Stimulated activated CD8-positive, alpha-beta memory T cell treated with anti-CD3 and anti-CD28 coated beads, Interleukin-4, amount 100 ng/mL, for 24 hours (primary cell): ENCODE measurements at regions not wholly inside any gene's neighbourhood (a gene's known extent, or its start where the extent isn't known, plus 50 kb on each side); places are given as distances from the start of the nearest gene placed in this dataset.

Source experiments
- DNase-seq: peaks from one replicate; pipeline ENCODE4 v3.0.0-alpha.2; 2020; ENCODE audit warnings: low read depth

GRCh38 chr1:199283794-199284193 lies 645.0 kb downstream of the PTPRC start:
- no peak for DNase-seq

GRCh38 chr1:199287206-199287605 lies 648.4 kb downstream of the PTPRC start:
- no peak for DNase-seq

GRCh38 chr1:199287647-199288046 lies 648.8 kb downstream of the PTPRC start:
- no peak for DNase-seq

GRCh38 chr1:199290186-199290585 lies 651.3 kb downstream of the PTPRC start:
- DNase-seq: no peak

GRCh38 chr1:199291022-199291740 lies 652.3 kb downstream of the PTPRC start:
- DNase-seq: no peak

- no peak for DNase-seq
Observed at GRCh38 chr1:199292896-199293295, 654.1 kb downstream of the PTPRC start.

- DNase-seq: no peak
Observed at GRCh38 chr1:199295107-199295506, 656.3 kb downstream of the PTPRC start.

- no peak for DNase-seq
Observed at GRCh38 chr1:199297174-199297573, 658.3 kb downstream of the PTPRC start.

- no peak for DNase-seq
Observed at GRCh38 chr1:199297887-199298286, 659.0 kb downstream of the PTPRC start.

- no peak for DNase-seq
Observed at GRCh38 chr1:199298825-199299224, 660.0 kb downstream of the PTPRC start.

GRCh38 chr1:199301472-199302217 lies 662.8 kb downstream of the PTPRC start:
- DNase-seq: no peak

- no peak for DNase-seq
Observed at GRCh38 chr1:199302554-199302953, 663.7 kb downstream of the PTPRC start.

- no peak for DNase-seq
Observed at GRCh38 chr1:199303035-199303434, 664.2 kb downstream of the PTPRC start.

- no peak for DNase-seq
Observed at GRCh38 chr1:199305053-199305452, 666.2 kb downstream of the PTPRC start.

- DNase-seq: no peak
Observed at GRCh38 chr1:199307496-199308264, 668.8 kb downstream of the PTPRC start.

GRCh38 chr1:199308349-199308846 lies 669.6 kb downstream of the PTPRC start:
- DNase-seq: no peak

GRCh38 chr1:199310708-199311107 lies 671.9 kb downstream of the PTPRC start:
- DNase-seq: no peak

- DNase-seq: no peak
Observed at GRCh38 chr1:199311478-199312262, 672.8 kb downstream of the PTPRC start.

- DNase-seq: no peak
Observed at GRCh38 chr1:199312626-199313025, 673.8 kb downstream of the PTPRC start.

- DNase-seq: no peak
Observed at GRCh38 chr1:199313444-199313843, 674.6 kb downstream of the PTPRC start.

- no peak for DNase-seq
Observed at GRCh38 chr1:199319341-199319740, 680.5 kb downstream of the PTPRC start.

- DNase-seq: no peak
Observed at GRCh38 chr1:199322278-199322677, 683.4 kb downstream of the PTPRC start.
